GM19351 (cell line): ENCODE measurements at regions not wholly inside any gene's neighbourhood (a gene's known extent, or its start where the extent isn't known, plus 50 kb on each side); places are given as distances from the start of the nearest gene placed in this dataset.

ENCODE experiments used
- ATAC-seq: cut with Tn5 transposase; IDR thresholded peaks from one replicate; pipeline ENCODE4 v1.9.1; 2021; ENCODE audit warnings: mild to moderate bottlenecking, moderate library complexity; ENCODE audit not compliant: unreplicated experiment

- no peak for ATAC-seq
Observed at GRCh38 chr18:60656553-60656952, 284.0 kb upstream of the MC4R start.

DNA sequence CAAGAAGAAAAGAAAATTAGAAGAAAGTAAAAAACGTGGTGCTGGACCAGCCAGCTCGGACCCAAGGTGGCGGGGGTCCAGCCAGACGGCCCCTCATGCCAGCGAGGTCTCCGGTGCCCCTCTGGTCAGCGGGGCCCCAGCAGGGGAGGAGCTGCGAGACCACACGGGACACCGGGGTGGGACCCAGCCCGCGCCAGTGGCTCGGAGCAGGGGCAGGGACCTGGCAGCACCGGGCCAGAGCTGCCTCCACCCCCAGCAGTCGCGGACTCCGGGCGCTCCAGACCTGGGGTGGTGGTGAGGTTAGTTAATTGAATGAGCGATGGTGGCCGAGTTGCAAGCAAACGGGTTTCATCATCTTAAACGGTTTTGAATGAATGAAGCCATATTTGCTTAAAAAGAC lies 289.9 kb upstream of the MC4R start:
- no peak for ATAC-seq

DNA sequence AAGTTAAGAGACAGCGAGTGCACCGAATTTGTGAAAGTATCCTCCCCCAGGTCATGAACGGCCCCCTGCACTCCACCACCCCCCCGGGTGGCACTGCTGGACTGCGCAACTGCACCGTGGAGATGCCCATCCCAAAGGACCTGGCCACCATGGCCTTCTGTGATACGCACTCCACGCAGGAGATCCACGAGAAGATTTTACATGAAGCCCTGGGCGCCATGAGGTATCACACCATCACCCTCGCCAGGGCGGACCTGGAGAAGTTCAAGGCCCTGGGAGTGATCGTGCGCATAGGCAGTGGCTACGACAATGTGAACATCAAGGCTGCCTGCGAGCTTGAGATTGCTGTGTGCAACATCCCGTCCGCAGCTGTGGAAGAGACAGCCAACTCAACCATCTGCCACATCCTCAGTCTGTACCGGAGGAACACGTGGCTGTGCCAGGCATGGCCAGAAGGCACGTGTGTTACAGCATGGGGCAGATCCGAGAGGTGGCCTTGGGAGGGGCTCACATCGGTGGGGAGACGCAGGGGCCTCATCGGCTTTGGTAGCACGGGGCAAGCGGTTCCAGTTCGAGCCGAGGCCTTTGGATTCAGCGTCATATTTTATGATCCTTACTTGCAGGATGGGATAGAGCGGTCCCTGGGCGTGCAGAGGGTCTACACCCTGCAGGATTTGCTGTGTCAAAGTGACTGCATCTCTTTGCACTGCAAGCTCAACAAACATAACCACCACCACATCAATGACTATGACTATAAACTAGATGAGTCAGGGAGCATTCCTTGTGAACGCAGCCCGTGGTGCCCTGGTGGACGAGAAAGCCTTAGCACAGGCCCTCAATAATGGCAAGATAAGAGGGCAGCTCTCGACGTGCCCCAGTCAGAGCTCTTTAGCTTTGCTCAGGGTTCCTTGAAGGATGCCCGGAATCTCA lies 290.8 kb upstream of the MC4R start:
- no peak for ATAC-seq

DNA sequence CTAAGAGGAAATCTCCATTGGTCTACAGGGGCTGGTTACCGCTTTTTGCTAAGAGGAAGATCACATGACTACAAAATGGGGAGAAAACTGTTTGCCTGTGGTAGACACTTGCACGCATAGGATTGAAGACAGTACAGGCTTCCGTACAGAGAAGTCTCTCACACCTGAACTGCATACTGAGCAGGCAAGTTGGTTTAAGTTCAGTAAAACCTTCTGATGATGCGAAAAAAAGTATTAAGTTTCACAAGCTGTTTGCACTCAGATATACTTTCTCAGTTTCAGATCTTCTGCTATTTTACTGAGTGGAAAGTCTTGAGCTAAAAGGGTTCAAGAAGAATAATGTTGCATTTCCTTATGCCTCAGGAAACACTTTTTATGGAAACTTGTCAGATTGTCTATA lies 292.2 kb upstream of the MC4R start:
- no peak for ATAC-seq

- no peak for ATAC-seq
Observed at GRCh38 chr18:60667016-60667415, 294.4 kb upstream of the MC4R start.

GRCh38 chr18:60668583-60668982 lies 296.0 kb upstream of the MC4R start:
- no peak for ATAC-seq

GRCh38 chr18:60669938-60670337 lies 297.4 kb upstream of the MC4R start:
- no peak for ATAC-seq

DNA sequence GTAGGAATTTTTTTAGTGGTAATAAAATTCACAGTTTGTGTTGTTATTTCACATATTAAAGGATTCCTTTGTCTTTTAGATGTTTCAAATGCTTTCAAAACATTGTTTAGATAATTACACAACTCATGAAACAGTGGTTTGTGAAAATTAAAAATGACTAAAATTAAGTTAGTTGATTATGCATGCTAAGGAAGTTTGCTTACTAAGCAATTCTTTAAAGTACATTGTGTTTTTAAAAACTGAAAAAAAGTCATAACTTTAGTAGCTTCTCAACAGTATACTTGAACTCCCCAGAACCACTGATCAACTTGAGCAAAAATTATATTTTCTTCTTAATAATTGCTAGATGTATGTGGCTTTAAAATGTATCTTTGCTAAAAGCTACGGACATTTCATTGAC lies 298.4 kb upstream of the MC4R start:
- no peak for ATAC-seq

GRCh38 chr18:60675126-60675525 lies 302.6 kb upstream of the MC4R start:
- no peak for ATAC-seq

DNA sequence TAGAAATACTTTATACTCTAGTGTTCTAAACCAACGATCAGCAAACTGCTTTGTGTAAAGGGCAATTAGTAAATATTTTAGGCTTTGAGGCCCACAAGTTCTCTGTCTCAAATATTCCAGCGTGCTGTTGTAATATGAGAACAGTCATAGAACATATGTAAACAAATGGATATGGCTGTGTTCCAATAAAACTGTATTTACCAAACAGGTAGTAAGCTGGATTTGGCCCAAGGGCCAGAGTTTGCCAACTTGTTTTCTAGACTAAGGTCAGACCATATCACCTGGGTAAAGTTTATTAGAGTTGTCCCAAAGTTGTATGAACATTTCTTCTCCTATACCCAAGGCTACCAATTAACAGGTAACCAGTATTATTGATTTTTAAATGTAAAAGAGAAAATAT lies 303.2 kb upstream of the MC4R start:
- ATAC-seq = no peak

GRCh38 chr18:60676815-60677214 lies 304.2 kb upstream of the MC4R start:
- no peak for ATAC-seq

DNA sequence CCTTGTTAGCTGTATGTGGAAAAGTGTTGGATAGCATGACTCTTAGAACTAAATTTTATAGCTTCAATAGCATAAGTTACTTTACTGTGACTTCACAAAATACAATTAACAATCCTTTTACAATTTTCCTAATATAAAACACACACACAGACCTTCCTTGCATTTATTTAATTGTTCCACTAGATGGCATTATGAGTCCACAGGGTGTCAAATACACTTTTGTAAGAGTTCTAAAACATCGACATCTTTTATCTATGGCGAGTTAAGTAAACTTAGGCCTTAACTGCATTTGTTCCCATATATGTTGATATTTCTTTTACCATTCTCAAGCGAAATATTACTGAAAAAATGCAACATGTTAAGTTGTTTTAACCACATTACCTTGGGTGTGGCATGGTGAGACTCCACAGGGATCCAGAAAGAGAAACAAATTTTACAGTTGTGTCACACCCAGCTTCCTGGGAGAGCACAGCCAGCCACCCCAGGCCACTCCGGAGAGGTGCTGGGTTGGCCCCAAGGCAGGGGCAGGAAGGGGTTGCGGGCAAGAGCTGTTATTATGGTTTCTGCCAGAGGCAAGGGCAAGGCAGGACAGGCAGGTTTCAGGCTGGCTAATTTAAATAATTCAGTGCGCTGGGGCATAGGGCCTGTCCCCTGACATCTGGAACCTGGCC lies 312.4 kb upstream of the MC4R start:
- ATAC-seq = peak; percentile 63

DNA sequence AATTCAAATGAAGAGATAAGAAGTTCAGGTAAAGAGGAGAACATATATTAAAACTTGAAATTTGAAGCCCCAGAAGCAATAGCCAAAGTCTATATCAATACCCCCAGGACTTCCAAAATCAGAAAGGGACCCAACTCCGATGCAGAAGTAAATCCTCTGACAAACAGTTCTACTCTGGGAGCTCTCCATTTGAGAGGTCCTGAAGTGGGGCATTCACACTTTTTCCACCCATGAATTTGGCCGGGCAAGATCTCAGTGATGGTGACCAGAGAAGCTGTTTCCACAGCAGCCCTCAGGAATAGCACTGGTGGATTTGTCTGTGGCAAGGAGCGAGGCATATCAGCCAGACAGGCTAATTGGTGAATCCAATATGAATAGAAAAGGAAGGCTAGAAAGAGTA lies 313.6 kb upstream of the MC4R start:
- no peak for ATAC-seq

- no peak for ATAC-seq
Observed at GRCh38 chr18:60691061-60691460, 318.5 kb upstream of the MC4R start.

DNA sequence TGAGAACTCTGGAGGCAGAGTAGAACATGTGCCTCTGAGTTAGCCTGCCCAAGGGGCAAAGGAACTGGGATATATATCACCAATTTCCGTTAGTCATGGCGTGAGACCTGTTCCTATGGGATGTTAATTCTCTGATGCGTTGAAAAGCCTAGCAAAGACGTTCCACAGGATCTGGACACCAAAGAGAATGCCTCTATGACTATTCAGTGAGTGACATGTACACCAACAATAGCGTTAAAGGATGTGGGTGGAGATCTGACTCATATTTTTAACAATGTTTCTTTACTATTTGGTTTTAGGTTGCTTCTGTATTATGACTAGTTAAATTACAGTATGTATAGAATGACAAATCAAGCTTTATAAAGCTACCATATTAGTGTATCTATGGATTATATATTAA lies 320.9 kb upstream of the MC4R start:
- no peak for ATAC-seq

GRCh38 chr18:60698901-60699300 lies 326.3 kb upstream of the MC4R start:
- ATAC-seq = no peak

GRCh38 chr18:60722742-60723141 lies 350.2 kb upstream of the MC4R start:
- ATAC-seq = no peak

GRCh38 chr18:60732143-60732542 lies 359.6 kb upstream of the MC4R start:
- ATAC-seq = no peak

DNA sequence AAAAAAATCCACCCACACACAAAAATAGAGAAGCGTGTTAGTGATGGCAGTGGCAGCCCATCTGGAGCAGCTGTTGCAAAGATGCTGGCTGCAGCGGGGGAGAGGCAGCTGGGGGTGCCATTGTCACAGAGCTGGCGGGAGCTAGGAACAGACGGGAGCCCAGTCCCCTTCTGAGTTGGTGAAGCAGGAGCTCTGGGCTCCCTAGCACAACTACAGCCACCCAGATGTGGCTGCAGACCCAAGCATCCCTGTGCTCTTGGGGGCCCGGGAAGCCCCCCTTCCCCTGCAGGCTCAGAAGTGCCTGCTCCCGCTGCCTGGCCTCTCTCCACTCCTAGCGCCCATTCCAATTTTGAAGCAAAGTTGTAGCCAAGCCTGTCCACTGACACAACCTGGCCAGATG lies 366.6 kb upstream of the MC4R start:
- no peak for ATAC-seq

DNA sequence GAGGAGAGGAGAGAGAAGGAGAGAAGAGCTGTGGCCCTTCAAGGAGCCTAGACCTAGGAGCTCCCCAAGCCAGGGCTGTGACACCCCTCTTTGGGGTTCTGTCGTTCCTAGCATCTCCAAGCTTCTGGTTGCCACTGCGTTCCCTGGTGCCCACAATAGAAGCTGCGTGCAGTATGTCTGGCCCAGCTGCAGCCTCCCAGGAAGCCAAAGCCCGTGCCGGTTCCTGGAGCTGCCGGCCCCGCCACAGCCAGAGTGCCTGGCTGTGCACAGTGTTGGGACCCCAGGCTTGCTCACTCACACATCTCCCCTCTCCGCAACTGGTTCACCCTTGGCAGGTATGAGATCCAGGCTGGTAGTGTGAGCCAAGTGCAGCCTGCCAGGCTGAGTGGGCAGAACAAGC lies 367.7 kb upstream of the MC4R start:
- ATAC-seq = no peak

DNA sequence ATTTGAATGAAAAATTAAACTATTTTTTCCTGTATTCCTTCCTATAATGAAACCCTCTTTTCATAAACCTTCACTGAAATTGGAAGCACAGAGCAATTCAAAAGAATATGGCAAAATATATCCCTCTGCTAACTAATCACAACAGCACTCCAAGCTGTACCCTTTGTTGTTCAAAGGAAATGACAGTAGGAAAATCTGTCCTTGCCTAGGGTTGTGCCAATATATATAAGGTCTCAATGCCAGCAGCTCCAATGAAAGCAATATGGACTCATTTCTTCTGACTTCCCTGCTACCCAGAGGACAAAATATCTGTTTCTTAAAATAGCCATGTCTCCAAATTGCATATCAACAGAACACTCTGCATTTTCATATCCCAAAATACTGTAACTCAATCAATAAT lies 373.9 kb upstream of the MC4R start:
- no peak for ATAC-seq

- no peak for ATAC-seq
Observed at GRCh38 chr18:60746919-60747318, 374.3 kb upstream of the MC4R start.
